Hematopoietic multipotent progenitor cell treated with erythropoietin and hydrocortisone succinate and interleukin-3 and kit ligand, for 8 days (in vitro differentiated cells): ENCODE measurements at regions not wholly inside any gene's neighbourhood (a gene's known extent, or its start where the extent isn't known, plus 50 kb on each side); places are given as distances from the start of the nearest gene placed in this dataset.

Source experiments
- DNase-seq: peaks from one replicate; pipeline ENCODE4 v3.0.0-alpha.2; 2015

- no peak for DNase-seq
Measured at GRCh38 chr10:6305401-6306321, 102.9 kb downstream of the PFKFB3 start.

GRCh38 chr10:6306917-6307316 is 104.2 kb downstream of the PFKFB3 start:
- no peak for DNase-seq

- no peak for DNase-seq
Measured at GRCh38 chr10:6309816-6310215, 107.1 kb downstream of the PFKFB3 start.

- no peak for DNase-seq
Measured at GRCh38 chr10:6310977-6311376, 108.2 kb downstream of the PFKFB3 start.

GRCh38 chr10:6311700-6312330 is 109.1 kb downstream of the PFKFB3 start:
- DNase-seq = no peak

- DNase-seq = no peak
Measured at GRCh38 chr10:6312636-6313035, 109.9 kb downstream of the PFKFB3 start.

GRCh38 chr10:6313111-6313895 is 110.6 kb downstream of the PFKFB3 start:
- DNase-seq = no peak

- no peak for DNase-seq
Measured at GRCh38 chr10:6314620-6315205, 112.0 kb downstream of the PFKFB3 start.

GRCh38 chr10:6319119-6319518 is 116.4 kb downstream of the PFKFB3 start:
- no peak for DNase-seq

- DNase-seq = no peak
Measured at GRCh38 chr10:6320320-6321010, 117.7 kb downstream of the PFKFB3 start.

- no peak for DNase-seq
Measured at GRCh38 chr10:6321880-6322279, 119.1 kb downstream of the PFKFB3 start.

- no peak for DNase-seq
Measured at GRCh38 chr10:6322805-6323204, 120.1 kb downstream of the PFKFB3 start.

GRCh38 chr10:6327961-6328698 is 125.4 kb downstream of the PFKFB3 start:
- DNase-seq = no peak

- DNase-seq = no peak
Measured at GRCh38 chr10:6328699-6329423, 126.1 kb downstream of the PFKFB3 start.

GRCh38 chr10:6333086-6333485 is 130.4 kb downstream of the PFKFB3 start:
- DNase-seq = no peak

- no peak for DNase-seq
Measured at GRCh38 chr10:6333973-6334372, 131.2 kb downstream of the PFKFB3 start.

- no peak for DNase-seq
Measured at GRCh38 chr10:6336016-6336415, 133.3 kb downstream of the PFKFB3 start.

- no peak for DNase-seq
Measured at GRCh38 chr10:6337382-6337781, 134.7 kb downstream of the PFKFB3 start.

- DNase-seq = no peak
Measured at GRCh38 chr10:6338361-6338760, 135.6 kb downstream of the PFKFB3 start.

- DNase-seq = no peak
Measured at GRCh38 chr10:6339891-6340290, 137.2 kb downstream of the PFKFB3 start.

GRCh38 chr10:6342096-6342685 is 139.5 kb downstream of the PFKFB3 start:
- no peak for DNase-seq
